HuH-7.5 (cell line): ENCODE measurements at regions not wholly inside any gene's neighbourhood (a gene's known extent, or its start where the extent isn't known, plus 50 kb on each side); places are given as distances from the start of the nearest gene placed in this dataset.

Source experiments
- DNase-seq: peaks from one replicate; pipeline ENCODE4 v3.0.0; 2011; ENCODE audit warnings: low spot score

DNA sequence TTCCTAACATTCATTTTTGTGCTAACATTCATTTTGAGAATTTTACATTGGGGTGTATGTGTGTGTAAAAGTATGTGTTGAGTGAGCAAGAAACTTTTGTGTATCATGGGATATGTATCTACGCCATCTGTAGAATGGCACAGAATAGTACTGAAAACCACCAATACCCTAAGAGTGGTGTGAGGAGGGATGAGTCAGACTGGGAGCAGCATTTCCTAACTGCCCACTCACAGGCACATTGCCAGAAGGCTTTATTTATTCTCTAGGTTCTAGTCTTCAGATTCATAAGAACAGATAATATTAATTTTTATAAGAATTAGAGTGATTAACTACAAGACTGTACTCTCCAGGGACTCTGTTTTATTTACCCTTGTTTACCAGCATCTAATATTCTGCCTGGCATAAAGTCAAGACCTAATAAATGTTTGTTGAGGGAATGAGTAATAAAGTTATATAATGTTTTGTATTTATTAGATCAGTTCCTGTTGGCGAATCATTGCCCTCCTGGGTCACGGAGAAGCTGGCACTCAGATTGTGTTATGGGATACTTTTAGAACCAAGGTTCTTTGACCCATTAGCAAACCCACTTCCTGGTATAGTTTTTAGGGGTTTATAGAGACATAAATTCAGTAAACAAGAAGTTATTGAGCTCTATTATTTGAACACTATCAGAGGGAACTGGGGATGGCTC, 159.1 kb upstream of the PPP2R2B start:
- DNase-seq = no peak

DNA sequence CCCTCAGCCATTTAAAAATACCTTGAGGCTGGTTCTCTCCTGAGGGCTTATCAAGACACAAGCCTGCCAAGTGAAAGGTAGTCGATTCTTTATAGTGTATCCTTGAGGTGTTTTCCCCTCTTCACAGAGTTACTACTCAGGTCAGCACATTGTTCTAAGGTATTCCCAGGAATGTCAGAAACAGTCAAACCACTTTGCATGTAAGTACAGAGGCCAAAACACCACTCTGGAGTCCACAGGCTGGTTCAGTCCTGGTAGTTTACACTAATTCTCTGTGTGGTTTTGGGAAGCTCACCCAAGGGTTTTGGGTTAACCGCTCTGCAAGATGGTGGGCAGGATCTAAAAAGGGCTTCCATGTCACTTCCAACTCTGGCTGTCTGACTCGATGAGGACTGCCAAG, 162.3 kb upstream of the PPP2R2B start:
- no peak for DNase-seq

DNA sequence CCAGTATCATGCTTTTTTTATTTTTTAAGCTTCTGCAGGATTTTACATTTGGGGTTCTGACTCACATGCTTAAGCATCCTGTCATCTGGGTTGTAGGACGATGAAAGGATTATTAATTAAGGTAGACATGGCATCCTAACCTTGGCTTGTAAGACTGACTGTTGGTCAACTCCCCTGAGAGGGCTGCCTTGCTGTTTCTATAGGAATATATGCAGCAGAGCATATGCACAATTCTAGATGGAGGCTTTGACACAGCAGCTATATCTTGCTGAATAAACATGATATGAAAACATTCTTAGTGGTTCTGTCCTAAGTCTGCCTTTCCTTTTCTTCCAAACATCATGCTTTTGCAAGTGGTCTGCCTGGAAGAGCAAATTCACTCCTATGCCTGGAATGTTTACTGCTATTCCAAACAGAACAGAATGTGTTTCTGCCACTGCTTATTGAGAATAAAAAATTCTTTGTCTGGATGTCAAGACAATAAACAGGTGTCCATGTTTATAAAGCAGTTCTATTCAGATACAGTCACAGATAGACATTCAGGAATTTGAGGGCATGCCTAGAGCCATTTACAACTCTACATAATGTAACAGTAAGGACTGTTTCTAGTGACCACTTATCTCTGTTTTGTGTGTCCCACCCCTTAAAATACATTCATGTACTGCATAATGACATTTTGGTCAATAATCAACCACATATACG, 166.2 kb upstream of the PPP2R2B start:
- DNase-seq = no peak

DNA sequence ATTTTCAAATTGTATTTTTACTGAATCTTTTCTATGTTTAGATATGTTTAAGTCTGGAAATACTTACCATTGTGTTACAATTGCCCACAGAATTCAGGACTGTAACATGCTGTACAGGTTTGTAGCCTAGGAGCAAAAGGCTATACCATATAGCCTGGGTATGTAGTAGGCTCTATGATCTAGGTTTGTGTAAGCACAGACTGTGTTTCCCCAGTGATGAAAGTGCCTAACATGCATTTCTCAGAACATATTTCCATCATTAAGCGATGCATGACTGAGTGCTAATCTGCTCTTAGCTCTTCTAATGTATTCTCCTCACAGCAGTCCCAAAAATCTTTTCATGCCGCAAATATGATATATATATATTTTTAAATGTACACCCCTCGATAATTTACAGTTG, 166.7 kb upstream of the PPP2R2B start:
- DNase-seq = no peak

DNA sequence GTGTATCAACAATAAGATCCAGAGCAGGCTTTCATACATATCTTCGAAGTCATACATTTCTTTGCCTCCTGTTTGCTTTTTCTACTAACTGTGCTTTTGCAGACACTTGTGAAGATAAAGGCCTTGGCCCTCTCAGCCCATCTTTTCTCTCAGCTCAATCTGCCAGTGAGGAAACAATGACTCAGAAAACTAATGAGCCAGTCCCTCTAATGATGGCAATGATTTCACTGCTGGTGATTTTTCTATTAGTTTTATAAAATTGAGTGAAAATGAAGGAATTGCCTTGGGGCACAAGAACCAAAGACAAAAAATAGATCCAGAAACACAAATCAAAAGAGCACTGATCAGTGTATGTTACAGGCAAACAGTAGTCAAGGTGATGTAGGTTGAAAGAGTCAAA, 167.7 kb upstream of the PPP2R2B start:
- no peak for DNase-seq

DNA sequence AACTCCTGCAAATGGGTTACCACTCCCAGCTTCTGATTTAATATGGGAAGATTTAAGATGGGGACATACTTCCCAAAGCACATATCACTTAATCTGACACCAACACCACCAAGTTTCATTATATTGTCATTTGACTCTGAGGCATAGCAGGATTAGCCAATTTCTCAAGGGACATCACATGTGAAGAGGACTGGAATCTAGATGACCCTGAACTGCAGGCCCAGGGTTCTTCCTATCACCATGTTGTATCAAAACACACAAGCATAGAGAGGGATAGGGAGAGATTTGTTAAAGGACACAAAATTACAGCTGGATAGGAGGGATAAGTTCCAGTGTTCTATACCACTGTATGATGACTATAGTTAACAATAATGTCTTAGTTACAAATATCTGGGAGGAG, 168.3 kb upstream of the PPP2R2B start:
- no peak for DNase-seq

DNA sequence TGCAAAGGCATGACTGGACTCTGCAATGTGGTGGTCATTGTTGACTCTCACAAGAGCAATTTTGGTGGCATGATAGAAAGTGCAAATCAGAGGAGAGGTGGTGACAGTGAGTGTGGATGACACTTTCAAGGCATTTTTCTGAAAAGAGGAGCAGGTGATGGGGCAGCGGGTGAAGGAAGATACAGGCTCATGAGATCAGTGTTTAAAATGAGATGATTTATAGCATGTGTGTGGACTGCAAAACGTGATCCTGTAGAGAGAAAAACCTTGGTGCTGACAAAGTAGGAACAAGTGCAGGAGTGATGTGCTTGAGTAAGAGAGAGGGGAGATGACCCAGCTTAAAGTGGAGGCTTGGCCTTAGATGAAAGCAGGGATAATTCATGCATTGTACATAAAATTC, 171.2 kb upstream of the PPP2R2B start:
- DNase-seq = no peak

DNA sequence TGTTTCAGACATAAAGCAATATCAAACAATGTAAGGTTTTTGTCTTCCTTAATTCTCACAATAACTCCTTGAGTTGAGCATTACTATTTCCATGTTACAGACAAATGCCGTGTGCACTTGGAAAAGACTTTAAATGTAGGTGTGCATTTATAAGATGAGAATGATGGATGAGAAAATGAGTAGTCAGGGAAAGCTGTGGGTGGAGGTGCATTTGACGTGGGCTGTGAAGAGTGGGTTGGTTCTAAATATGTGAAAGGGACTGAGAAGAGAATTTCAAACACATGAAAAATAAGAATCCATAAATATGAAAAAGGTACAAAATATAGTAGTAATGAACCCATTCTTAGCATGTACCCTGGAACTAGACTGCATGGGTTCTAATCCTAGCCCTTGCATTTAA, 171.6 kb upstream of the PPP2R2B start:
- DNase-seq = no peak

DNA sequence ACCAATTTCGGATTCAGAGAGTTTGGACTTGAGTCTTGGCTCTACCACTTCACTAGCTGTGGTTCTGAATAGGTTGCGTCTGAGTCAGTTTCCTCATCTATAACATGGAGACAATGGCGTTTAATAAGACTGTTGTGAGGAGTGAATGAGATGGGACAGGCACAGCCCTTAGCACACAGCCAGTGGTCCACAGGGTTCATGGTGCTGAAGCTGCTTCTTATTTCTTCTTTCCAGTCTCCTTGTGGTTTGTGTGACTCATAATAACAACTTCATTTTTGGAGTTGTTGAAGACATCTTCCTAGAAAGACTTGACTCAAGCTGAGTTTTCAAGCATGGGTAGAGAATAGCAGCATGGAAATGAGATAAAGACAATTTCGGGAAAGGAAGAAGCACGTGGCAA, 172.6 kb upstream of the PPP2R2B start:
- no peak for DNase-seq

DNA sequence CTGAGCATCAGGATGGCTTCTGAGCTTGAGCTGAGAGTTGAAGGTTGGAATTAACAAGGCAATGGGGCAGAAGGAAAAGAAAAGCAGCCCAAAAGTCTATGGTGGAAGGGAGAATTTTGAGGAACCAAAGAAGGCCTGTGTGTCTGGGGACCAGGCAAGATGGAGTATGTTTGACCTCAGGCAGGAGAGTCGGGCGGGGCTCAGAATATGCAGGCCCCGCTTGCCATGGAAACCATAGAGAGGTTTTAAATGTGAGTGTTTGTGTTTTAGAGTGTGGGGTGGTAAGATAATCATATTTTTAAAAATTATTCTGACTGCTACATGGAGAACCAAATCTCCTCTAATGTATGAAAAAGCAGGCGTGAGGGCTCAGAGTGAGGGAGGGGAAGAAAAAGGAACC, 174.0 kb upstream of the PPP2R2B start:
- no peak for DNase-seq

DNA sequence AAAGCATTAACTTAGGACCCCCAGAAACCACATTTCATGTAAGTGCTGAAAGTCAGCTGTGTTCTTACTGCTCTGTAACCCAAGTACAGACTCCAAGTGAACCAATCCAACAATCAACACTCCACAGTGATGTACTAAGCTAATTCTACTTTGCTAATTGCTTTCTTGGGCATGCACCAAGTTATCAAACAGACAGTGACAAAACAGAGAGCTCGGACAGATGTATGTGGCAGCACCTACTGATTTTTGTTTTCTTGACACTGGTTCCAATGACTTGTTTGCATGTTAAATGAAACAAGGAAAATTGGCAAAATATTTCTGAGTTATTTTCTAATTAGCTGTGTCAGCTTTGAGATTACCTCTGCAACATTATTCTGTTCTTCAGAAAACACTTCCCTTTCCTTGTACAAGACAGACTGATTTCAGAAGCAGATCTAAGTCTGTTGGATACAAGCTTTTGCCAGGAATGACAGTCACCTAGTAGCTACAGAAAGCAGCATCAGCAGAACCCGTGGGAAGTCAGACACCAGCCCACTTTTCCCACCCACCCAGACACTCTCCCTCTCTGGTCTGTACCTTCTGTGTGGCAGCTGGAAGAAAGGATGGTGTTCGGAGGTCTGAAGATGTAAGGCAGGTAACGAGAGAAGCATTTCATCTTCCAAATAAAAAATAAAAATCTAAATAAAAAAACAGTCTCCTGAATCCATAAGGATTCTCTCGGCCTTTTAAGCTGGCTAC, 176.7 kb upstream of the PPP2R2B start:
- no peak for DNase-seq

DNA sequence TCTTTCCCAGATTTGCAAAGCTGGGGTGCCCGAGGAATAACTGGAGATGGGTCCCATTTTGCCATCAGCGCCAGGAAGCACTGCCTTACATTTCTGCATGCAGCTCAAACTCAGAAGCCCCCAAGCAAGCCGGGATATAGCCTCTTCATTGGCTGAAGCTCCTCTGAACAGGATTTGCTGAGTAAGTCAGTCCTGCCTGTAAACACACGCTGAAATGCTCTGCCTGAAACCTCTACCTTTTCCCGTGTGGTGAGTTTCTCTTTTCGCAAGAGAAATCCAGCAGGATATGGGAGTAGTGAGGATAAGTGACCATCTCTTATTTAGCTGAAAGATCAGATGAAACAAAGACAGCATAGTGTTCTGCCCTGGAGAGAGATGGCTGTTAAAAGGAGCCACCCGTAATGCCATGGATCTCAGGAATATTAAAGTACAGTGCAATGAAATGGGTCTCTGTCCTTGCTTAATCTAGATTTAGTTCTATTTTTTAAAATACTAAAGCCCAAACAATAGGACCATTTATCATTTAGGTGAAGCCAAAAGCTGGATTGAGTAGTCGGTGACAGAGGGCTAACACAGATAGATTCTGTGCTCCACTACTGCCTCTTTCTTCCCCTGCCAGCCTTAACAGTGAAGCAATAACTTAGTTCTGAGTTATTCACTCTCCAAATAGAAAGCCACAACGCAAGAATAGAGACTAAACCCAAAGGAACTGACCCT, 177.5 kb upstream of the PPP2R2B start:
- no peak for DNase-seq

DNA sequence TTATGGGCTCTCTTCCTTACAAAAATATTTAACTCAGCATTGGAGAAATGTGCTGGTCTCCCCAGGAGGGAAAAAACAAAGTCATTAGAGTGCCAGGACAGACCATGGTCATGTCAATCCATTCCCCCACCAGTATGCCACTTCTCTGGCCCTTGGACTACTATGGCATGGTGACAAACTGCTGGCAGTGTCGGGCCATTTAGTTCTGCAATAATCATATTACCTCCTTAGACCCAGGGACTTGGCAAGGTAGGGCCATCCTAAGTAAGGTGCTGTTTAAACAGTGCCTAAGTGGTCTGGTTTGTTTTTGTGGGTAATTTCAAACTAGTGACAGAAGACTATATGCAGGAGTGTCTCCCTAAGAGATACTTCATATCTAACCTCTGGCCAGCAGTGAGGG, 177.8 kb upstream of the STK32A start:
- DNase-seq = no peak

DNA sequence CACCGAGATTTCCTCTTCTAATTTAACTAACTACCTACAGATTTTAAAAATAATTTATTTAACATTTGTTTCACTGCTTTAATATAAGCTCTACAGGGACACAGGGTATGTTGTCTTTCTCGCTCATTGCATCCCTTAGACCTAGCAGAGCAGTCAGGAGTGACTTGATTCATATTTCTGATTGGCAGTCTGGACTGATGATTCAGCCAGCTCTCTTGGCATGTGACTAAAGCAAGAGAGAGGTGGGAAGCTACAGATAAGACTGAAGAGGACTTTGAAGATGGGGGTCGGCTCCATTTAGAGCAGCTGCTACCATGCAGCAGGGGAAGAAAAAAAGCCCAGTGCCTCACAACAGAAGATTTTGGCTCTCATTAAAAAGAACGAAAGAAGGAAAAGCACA, 173.4 kb upstream of the STK32A start:
- DNase-seq = no peak

DNA sequence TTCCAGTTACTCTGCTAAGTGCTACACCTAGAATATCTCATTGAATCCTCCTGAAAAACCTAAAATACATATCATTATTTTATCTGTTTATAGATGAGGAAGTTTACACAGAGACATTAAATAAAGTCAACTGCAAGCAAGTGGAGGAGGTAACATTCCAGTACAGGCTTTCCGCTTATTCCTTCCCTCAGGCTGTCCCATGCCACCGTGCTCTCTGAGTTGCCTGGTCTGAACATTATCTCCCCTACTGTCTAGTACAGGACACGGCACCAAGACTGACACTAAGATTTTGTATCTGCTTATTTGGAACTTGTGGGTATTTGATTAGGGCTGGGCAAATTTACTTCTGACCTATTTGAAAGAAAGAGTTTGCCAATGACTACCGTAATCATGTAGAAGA, 172.4 kb upstream of the STK32A start:
- DNase-seq = no peak

DNA sequence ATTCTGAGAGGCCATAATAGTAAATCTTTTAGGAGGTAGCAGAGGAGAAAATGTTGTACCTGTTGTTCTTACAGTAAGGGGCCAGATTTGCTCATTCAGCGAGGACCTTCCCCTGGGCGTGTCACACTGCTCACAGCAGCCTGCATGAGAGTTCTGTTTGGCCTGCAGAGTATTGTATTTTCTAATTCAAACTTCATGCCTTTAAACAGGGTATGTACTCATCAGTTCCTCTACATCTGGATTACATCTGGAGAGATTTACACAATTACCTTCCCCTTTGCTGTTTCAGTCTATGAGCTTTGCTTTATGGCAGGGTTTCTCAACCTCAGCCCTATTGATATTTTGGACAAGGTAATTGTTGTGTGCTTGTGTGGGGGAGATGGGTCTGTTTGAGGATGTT, 170.9 kb upstream of the STK32A start:
- DNase-seq = no peak

DNA sequence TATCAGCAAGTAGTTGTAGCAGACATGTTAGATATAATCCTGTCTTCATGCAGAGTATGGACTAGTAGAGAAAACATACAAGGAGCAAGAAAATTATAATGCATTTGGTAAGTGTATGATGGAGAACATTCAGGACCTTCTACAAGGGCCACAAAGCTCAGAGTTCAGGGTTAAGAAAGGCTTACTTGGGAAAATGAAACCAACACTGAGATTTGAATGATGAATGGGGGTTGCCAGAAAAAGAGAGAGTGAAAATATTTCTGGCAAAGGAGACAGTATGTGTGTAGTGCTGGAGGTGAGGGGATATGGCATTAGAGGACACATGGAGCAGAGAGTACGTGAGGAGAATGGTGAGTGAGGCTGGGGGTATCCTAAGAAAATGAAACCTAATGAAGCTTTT, 169.8 kb upstream of the STK32A start:
- DNase-seq = no peak

DNA sequence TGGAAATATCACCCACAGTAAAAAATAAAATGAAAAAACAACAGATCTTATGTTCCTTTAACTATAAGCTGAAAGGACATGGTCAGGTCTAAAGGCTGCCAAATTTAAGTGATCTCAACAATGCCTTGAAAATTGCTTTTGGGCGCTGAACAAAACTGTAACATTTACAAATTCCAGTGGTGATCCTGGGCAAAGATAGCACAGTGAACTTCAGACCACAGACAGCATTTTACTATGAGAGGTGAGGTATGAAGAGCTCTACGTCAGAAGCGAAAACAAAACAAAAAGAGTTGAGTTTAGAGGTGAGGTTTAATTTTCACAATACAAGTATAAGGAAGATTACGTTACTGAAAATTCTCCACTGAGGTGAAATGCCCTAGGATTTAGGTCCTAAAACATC, 165.8 kb upstream of the STK32A start:
- no peak for DNase-seq

DNA sequence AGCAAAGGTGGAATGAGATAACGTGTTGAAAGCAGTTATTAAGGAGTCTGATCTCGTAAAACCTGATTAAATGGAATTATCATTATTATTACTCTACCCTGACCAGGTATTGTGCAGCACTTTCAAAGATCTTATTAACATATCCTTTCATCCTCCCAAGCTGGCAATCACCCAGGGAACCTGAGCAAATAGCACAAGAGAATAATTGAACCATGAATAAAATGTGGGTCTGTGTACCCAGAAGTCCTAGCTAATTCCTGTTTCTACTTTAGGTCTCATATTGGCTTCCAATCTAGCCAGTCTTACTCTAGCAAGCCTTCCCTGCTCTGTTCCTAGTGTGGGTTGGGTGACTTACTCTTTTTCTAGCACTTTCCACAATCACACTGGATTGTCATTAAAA, 162.2 kb upstream of the STK32A start:
- DNase-seq = no peak

DNA sequence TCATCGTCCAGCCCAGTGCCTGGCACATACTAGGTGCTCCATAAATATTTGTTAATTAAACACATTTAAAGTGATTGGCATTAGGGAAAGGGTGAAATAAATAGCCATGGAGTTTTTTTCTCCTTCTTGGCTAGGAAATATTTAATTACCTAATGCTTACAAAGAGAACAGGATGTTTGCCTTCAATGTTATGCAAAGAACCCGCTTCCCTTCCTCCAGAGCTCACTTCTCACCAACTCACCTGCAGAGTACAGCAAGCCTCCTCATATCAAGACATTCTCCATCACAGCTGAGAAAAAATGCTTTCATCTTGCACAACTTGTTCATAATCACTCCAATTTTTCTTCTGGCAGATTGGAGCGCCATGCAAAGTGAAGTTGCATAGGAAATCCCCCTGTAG, 161.7 kb upstream of the STK32A start:
- DNase-seq = no peak

DNA sequence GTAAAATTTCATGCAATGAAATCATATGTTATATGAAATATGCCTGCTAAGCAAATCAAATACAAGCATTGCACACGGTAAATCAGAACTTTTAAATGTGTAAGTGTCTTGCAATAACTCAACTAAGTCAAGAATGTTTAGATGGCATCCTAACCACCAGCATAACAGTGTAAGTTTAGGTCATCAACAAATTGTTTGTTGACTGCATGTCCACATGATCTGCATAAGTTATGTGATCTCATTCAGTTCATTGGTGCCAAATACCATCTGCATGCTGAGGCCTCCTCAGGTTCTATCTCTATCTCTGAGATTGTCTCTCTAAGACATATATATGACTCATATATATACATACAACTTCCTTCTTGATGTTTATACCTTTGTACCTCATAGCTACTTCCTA, 159.6 kb upstream of the STK32A start:
- no peak for DNase-seq

DNA sequence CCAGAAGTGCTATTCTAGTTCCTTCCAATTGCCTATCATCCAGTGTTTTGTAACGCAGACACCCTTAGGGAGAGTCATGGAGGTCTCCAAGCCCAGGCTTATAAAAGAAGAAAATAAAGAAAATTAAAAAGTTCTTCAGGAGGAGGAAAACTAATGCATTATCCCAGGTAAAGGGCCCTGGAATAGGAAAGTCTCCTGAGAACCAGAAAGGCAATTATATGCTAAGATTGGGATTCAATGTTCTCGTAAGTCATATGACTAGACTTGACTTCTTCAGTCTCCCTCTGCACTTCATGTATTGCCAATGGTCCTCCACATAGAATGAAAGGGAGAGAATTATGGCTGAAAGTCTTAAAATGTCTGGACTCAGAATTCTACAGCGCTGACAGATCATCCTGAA, 154.4 kb upstream of the STK32A start:
- DNase-seq = no peak

DNA sequence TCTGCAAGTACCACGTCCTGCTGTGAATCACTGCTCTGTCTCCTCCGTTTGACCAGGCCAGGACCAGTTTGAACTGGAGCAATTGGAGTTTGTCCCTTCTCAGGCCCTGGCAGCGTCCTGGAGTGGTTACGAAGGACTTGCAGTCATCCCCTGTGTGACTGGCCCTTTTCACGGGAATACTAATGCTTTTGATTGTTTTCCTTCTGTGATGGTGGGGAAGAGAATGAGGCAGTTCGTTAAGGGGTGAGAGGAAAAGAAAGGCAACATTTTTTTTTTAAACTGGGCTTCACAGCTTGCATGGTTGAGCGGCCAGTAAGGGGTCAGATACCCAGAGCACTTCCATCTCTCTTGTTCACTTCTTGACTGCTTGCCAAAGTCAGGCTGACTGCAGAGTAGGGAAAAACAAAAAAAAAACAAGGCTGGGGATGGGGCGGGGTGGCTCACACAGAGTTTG, 153.5 kb upstream of the STK32A start:
- no peak for DNase-seq
